Calu3 (cell line): ENCODE measurements at regions not wholly inside any gene's neighbourhood (a gene's known extent, or its start where the extent isn't known, plus 50 kb on each side); places are given as distances from the start of the nearest gene placed in this dataset.

Experiments
- BruUV-seq: library from RNA; stranded (reverse); fragments of 400-500 nt; replicated peaks from 2 replicates; lab custom pipeline; 2021; lab: Mats Ljungman, UMichigan
- CTCF ChIA-PET: fragments of 300-600 bp; sonication (Branson Sonifier 250); formaldehyde crosslinking; loops from one replicate; lab custom pipeline; 2022; ENCODE audit warnings: antibody characterized with exemption; lab: Charles Lee
- DNase-seq: peaks from one replicate; pipeline ENCODE4 v3.0.0; 2022
- H3K27ac Mint-ChIP-seq: one replicate; pipeline ENCODE4 v1.8.0; 2022; ENCODE audit warnings: mixed read lengths; ENCODE audit not compliant: unreplicated experiment
- H3K27me3 Mint-ChIP-seq: one replicate; pipeline ENCODE4 v1.8.0; 2022; ENCODE audit warnings: mixed read lengths; ENCODE audit not compliant: unreplicated experiment
- H3K36me3 Mint-ChIP-seq: one replicate; pipeline ENCODE4 v1.8.0; 2022; ENCODE audit warnings: mild to moderate bottlenecking, moderate library complexity, mixed read lengths; ENCODE audit not compliant: insufficient read depth, unreplicated experiment
- H3K4me1 Mint-ChIP-seq: one replicate; pipeline ENCODE4 v1.8.0; 2022; ENCODE audit warnings: mild to moderate bottlenecking, low read depth, mixed read lengths; ENCODE audit not compliant: unreplicated experiment
- H3K4me3 Mint-ChIP-seq: one replicate; pipeline ENCODE4 v1.8.0; 2022; ENCODE audit warnings: mild to moderate bottlenecking, low read depth, moderate library complexity, mixed read lengths; ENCODE audit not compliant: unreplicated experiment
- H3K9me3 Mint-ChIP-seq: one replicate; pipeline ENCODE4 v1.8.0; 2022; ENCODE audit warnings: low read depth, mixed read lengths; ENCODE audit not compliant: unreplicated experiment
- CTCF ChIP-seq: fragments of 200-600 bp; IDR thresholded peaks from one replicate; pipeline ENCODE4 v1.8.0; 2022; ENCODE audit warnings: antibody characterized with exemption; ENCODE audit not compliant: unreplicated experiment
- intact Hi-C: fragments of 100-400 bp; cut with micrococcal nuclease; formaldehyde crosslinking; loops from one replicate; pipeline ENCODE4 v1.10.0; 2022; ENCODE audit not compliant: unreplicated experiment

DNA sequence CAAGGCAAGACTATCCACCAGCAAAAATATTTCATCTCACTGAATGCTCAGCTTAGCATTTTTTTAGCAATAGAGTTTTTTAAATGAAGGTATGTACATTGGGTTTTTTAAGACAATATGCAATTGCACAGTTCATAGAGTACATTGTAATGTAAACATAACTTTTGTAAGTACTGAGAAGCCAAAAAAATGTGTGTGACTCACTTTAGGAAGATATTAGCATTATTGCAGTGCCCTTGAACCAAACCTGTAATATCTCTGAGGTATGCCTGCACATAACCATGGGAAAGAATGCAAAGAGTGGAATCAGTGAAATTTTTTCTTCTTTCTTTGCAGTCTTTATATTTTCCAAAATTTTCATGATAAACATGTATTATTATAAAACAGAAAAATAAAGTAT lies 1533.3 kb upstream of the WWC1 start:
- H3K4me1 Mint-ChIP-seq, result no peaks in the 10 kb centered on the region
- peaks cover 5% of the 10 kb centered on the region for H3K9me3 Mint-ChIP-seq
- BruUV-seq, result no TSS peak
- H3K27me3 Mint-ChIP-seq, result no peaks in the 10 kb centered on the region
- DNase-seq, result no peak
- CTCF ChIA-PET, result no interaction called here
- no peak overlapping the region for H3K27ac Mint-ChIP-seq
- intact Hi-C loops, result no loop called here
- H3K36me3 Mint-ChIP-seq, result no peaks in the 10 kb centered on the region
- H3K4me3 Mint-ChIP-seq, result no peak overlapping the region
- no peak for TF ChIP-seq CTCF

DNA sequence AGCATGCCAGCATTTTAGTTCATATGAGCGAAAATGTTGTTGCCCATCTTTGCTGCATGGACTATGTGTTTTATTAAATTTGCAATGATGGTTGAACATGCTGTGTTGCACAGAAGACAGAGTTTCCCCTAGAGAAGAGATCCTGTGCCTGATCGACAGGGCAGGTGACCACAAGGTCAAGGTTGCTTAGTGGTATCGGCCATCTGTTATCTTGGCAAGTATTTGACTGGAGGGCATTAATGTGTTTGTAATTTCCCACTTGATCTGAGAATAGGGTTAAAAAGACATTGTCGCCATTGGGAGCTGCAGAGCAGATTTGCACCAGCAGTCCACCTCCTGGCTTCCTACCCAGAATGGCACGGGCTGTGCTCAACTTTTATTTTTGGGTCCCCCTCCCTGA lies 1523.6 kb upstream of the WWC1 start:
- BruUV-seq, result no TSS peak
- intact Hi-C loops, result no loop called here
- no peak for DNase-seq
- H3K4me1 Mint-ChIP-seq, result peaks cover 20% of the 10 kb centered on the region
- H3K27ac Mint-ChIP-seq, result no peak overlapping the region
- H3K9me3 Mint-ChIP-seq, result peaks cover 3% of the 10 kb centered on the region
- CTCF ChIA-PET, result no interaction called here
- H3K36me3 Mint-ChIP-seq, result no peaks in the 10 kb centered on the region
- no peaks in the 10 kb centered on the region for H3K27me3 Mint-ChIP-seq
- TF ChIP-seq CTCF, result no peak
- H3K4me3 Mint-ChIP-seq, result peak overlapping the region; percentile 38

- Mint-ChIP-seq H3K4me3 (peak overlapping the region; percentile 38), H3K27ac (peak overlapping the region; percentile 28), H3K27me3 (no peaks in the 10 kb centered on the region), H3K4me1 (peaks cover 20% of the 10 kb centered on the region), H3K36me3 (no peaks in the 10 kb centered on the region), H3K9me3 (peaks cover 3% of the 10 kb centered on the region)
- DNase-seq, result no peak
- intact Hi-C loops, result no loop called here
- TF ChIP-seq CTCF, result no peak
- CTCF ChIA-PET, result no interaction called here
- no TSS peak for BruUV-seq
Measured at GRCh38 chr5:166768536-166768935, 1522.9 kb upstream of the WWC1 start.

GRCh38 chr5:166772770-166773169 lies 1518.7 kb upstream of the WWC1 start:
- no TSS peak for BruUV-seq

More at GRCh38 chr5:166772770-166773169, 1518.7 kb upstream of the WWC1 start:
- CTCF ChIA-PET, result no interaction called here
- intact Hi-C loops, result no loop called here
- DNase-seq, result no peak
- Mint-ChIP-seq H3K36me3 (no peaks in the 10 kb centered on the region), H3K27ac (no peak overlapping the region), H3K9me3 (peaks cover 5% of the 10 kb centered on the region), H3K27me3 (no peaks in the 10 kb centered on the region), H3K4me1 (peaks cover 13% of the 10 kb centered on the region), H3K4me3 (no peak overlapping the region)
- TF ChIP-seq CTCF, result no peak
